Lower leg skin (tissue), 4 donors: ENCODE measurements at regions not wholly inside any gene's neighbourhood (a gene's known extent, or its start where the extent isn't known, plus 50 kb on each side); places are given as distances from the start of the nearest gene placed in this dataset.
"Not testable (repeated sequence)": the region's sequence is repeated elsewhere in the genome, so short reads cannot be mapped to it uniquely, and the experiment has no call there.

ENCODE experiments used
- DNase-seq, 2 donors: peaks; one replicate each; pipeline ENCODE4 v3.0.0-alpha.2; 2019; ENCODE audit warnings: low spot score in 2 of 2
- H3K4me3 ChIP-seq: fragments of 200-600 bp; sonication (generic); 2 replicates; pipeline ENCODE4 v1.5.1; 2017; ENCODE audit warnings: mild to moderate bottlenecking, low read depth; ENCODE audit not compliant: poor library complexity, severe bottlenecking
- POLR2A ChIP-seq, 2 donors: fragments of 450-650 bp; IDR thresholded peaks; one replicate each; pipeline ENCODE4 v1.6.1; 2016 to 2017; ENCODE audit warnings: antibody characterized with exemption in 2 of 2, mild to moderate bottlenecking in 1 of 2, moderate library complexity in 1 of 2
- WGBS, 2 donors: methylation state at CpG; one replicate each; pipeline ENCODE4 v1.1.5; 2018; 5-methylcytosine and 5-hydroxymethylcytosine counted together
- intact Hi-C: fragments of 100-400 bp; cut with DNase I; formaldehyde crosslinking; loops from one replicate; pipeline ENCODE4 v1.15.0; 2023; ENCODE audit warnings: low total_unique reads
- TF ChIP-seq, protein P1 (sequence below), 3 donors: fragments of 450-650 bp; IDR thresholded peaks; one replicate each; pipeline ENCODE4 v1.5.1; 2016; ENCODE audit warnings: antibody characterized with exemption in 3 of 3, mild to moderate bottlenecking in 3 of 3, moderate library complexity in 2 of 3

DNA sequence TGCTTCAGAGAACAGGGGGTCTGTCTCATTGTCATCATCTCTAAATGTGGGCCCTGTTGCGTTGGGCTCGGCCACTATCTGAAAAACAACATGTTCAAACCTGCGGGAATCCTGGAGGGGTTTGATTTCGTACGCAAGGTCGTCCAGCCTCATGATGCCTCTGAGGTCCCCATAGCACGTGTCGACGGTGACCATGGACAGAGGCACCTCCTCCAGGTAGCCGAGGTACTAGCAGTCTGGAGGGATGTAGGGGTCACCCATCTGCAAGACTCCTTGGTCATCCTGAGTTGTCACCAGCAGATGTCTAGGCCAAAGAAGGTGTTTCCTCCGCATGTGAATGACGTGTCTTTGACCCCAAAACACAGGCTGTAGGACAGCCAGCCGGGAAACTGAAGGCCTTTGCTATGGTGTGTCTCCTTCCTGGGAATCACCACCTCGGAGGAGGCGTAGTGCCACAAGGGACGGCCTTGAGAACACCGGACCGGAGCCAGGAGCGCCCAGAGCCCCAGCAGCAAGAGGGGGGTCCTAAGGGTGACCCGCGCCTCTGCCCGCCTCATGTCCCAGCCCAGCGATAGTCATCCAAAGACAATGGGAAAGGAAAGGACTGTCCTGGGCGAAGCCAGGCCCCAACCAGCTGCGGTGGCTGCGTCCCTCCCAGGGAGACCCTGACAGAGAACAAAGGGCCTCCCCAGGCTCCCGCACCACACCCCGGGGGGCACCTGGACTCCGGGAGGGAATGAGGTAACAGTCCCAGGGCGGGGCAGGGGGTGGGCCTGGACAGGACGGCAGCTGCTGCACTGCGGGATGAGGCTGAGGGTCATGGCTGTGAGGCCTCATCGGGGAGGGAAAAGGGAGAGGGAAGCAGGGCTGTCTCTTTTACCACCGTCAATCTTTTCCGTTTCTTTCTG lies 445.5 kb downstream of the TMEM121 start:
- TF ChIP-seq, protein P1, sequence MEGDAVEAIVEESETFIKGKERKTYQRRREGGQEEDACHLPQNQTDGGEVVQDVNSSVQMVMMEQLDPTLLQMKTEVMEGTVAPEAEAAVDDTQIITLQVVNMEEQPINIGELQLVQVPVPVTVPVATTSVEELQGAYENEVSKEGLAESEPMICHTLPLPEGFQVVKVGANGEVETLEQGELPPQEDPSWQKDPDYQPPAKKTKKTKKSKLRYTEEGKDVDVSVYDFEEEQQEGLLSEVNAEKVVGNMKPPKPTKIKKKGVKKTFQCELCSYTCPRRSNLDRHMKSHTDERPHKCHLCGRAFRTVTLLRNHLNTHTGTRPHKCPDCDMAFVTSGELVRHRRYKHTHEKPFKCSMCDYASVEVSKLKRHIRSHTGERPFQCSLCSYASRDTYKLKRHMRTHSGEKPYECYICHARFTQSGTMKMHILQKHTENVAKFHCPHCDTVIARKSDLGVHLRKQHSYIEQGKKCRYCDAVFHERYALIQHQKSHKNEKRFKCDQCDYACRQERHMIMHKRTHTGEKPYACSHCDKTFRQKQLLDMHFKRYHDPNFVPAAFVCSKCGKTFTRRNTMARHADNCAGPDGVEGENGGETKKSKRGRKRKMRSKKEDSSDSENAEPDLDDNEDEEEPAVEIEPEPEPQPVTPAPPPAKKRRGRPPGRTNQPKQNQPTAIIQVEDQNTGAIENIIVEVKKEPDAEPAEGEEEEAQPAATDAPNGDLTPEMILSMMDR (IDR thresholded peaks at IDR 0.05) = no peak
- no peak for TF ChIP-seq POLR2A (IDR thresholded peaks at IDR 0.05)
- intact Hi-C loops = no loop called here
- no peak overlapping the region for H3K4me3 ChIP-seq
- 83 to 85% methylated on average over 31 to 35 of the region's 35 CpGs for WGBS, 2 donors
- DNase-seq = peak in 1 of 2 donors; percentile 66

DNA sequence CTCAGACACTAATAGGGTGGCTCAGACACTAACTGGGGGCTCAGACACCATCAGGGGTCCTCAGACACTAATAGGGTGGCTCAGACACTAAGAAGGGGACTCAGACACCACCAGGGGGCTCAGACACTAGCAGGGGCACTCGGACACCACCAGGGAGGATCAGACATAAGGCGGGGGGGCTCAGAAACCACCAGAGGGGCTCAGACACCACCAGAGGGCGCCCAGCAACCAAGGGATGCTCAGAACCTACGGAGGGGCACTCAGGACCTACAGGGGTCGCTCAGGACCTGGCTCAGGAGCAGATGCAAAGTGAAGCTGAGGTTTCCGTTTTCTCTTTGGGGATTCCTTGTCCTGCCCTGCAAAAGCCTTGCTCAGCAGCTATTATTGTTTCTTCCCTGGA lies 448.5 kb downstream of the TMEM121 start:
- H3K4me3 ChIP-seq = no peak overlapping the region
- TF ChIP-seq, protein P1 (IDR thresholded peaks at IDR 0.05) = no peak
- no peak for TF ChIP-seq POLR2A (IDR thresholded peaks at IDR 0.05)
- peak in 1 of 2 donors; percentile 84 for DNase-seq
- 25 to 33% methylated on average over 5 to 6 of the region's 6 CpGs for WGBS, 2 donors
- intact Hi-C loops = no loop called here

DNA sequence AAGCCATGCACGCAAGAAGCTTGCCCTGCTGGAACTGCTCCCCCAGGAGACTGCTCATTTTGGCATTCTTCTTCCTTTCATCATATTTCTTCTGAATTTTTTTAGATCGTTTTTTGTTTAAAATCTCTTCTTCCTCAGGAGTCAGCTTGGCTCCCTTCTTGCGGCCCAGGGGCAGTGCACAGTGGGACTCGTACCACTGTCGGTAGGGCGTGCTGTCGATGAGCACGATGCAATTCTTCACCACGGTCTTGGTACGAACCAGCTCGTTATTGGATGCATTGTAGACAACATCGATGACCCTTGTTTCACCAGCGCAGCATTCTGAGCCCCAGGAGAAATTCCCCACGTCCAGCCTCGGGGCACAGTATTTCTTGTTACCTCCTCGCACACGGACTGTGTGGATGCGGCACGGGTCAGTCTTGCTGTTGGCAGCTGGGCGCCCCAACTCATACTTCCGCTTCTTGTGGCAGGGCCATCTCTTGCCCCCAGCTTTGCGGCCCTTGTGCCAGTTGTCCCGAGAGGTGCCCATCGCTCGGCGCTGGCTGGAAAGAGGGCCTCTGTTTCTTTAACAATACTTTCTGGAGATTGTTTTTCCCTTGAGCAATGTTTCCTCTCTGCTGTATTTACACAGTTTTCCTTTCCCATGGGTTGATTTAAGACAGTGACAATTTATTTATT lies 452.4 kb downstream of the TMEM121 start:
- no peak for TF ChIP-seq POLR2A (IDR thresholded peaks at IDR 0.05)
- TF ChIP-seq, protein P1 (IDR thresholded peaks at IDR 0.05) = no peak
- intact Hi-C loops = no loop called here
- 86 to 92% methylated on average over 26 of the region's 26 CpGs for WGBS, 2 donors
- no peak overlapping the region for H3K4me3 ChIP-seq
- DNase-seq = peak in 1 of 2 donors; percentile 78

DNA sequence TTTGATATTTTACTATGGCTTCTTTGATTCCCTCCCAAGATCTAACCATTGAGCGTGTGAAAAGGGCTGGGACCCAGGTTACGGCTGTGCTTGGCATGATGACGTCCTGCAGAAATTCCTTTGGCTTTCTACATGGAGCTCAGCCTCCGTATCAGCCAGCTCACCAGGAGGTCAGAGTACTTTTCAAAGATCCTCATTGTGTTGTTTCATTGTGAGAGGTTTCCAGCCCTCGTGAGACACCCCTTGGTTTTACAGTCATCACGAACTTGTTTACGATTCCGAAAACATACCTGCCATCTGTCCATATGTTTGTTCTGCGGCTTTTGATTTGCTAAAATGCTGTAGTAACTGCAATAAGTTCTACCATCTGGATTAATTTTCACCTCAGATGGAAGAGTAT lies 453.1 kb downstream of the TMEM121 start:
- no peak for TF ChIP-seq POLR2A (IDR thresholded peaks at IDR 0.05)
- TF ChIP-seq, protein P1 (IDR thresholded peaks at IDR 0.05) = no peak
- no peak overlapping the region for H3K4me3 ChIP-seq
- intact Hi-C loops = no loop called here
- no peak for DNase-seq
- WGBS, 2 donors = 72 to 86% methylated on average over 9 of the region's 9 CpGs

DNA sequence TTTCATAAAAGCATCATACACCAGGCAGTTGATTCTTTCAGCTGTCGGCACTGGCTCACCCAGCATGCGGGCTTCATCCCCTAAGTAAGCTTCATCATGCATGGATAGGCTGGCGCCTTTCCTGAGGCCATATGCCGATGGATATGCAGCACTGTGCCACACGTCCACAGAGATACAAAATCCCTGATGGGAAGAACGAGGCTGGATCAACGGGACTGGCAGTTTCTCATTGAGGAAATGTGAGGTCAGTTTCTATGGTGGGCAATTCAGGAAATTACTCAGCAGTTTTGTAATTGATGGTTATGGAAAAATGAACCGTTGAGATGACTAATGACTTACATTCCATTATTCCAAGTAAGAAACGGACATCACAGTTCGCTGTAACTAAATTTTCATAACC lies 453.8 kb downstream of the TMEM121 start:
- no peak for TF ChIP-seq POLR2A (IDR thresholded peaks at IDR 0.05)
- TF ChIP-seq, protein P1 (IDR thresholded peaks at IDR 0.05) = no peak
- H3K4me3 ChIP-seq = no peak overlapping the region
- intact Hi-C loops = no loop called here
- peak in 1 of 2 donors; percentile 45 for DNase-seq
- 70 to 81% methylated on average over 10 of the region's 10 CpGs for WGBS, 2 donors

DNA sequence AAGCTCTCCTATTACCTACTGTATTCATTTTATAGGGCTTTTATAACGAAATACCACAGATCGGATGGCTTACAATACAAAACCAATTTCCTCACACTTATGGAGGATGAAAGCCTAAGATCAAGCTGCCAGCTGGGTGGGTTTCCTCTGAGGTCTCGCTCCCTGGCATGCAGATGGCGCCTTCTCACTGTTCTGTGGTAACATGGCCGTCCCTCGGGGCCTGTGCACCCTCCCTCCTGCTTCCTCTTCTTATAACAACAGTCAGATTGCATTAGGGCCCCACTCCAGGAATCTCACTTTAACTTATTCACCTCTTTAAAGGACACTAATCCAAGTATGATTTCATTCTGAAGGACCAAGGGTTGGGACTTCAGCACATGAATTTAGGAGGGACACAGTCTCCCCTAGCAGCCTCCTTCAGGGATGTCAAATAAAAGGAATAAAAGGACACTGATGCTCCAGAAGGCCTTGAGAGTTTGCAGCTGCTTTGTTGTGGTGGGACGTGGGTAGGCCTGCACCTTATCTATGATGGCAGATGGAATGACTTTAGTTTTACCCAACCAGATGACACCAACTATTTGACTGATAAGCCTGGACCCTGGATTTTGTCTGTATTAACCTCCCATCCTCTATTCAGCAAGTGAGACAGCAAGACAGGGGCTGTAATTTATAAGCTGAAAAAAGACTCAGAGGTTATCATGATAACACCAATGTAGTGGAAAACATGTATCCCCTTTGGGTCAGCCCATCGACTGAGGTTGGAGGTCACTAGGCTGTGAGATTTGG lies 455.3 kb downstream of the TMEM121 start:
- H3K4me3 ChIP-seq, intact Hi-C loops: not testable (repeated sequence)
- DNase-seq = peak in 1 of 2 donors; percentile 50
- WGBS, 2 donors = 64 to 65% methylated on average over 8 of the region's 8 CpGs
